Activated T-helper 1 cell treated with anti-CD3 and anti-CD28 coated beads, Interleukin-2, amount 50 U/mL, for 16 hours (primary cell): ENCODE measurements at regions not wholly inside any gene's neighbourhood (a gene's known extent, or its start where the extent isn't known, plus 50 kb on each side); places are given as distances from the start of the nearest gene placed in this dataset.

Experiments
- DNase-seq, 2 donors: peaks; one replicate each; pipeline ENCODE4 v3.0.0-alpha.2; 2020; ENCODE audit warnings: low read depth in 1 of 2, low spot score in 1 of 2

- DNase-seq = no peak
Measured at GRCh38 chr2:189364607-189365006, 76.7 kb upstream of the WDR75 start.

DNA sequence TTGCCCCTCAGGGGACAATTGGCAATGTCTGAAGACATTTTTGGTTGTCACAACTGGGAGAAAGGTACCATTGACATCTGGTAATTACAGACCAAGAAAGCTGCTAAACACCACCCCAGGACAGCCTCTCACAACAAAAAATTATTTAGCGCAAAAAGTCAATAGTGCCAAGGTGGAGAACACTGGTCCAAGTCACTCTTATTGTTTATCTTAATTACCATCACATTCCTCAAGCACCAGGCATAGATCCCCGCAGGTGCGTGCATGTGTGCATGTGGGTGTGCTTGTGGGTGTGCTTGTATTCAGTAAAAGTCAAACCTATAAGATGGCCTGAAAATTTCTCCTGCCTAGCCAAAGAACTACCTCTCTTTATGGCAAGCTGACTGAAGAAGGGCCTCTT lies 74.9 kb upstream of the WDR75 start:
- no peak for DNase-seq

DNA sequence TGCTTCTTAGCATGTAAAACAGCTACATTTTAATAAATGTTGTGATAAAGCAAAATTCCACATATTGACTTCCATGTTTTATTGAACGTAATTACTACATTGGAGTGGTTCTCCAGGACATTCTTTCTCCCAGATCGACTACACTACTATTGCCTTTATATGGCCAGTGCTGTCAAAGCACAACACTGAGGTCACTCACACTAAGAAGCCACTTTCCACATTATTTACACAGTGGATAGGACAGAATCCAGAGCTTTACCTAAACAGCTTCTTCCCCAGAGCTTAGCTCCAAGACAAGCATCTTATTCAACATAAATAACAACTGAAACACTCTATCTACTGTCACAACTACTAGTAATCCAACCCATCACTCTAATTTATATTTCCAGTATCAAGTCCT lies 73.9 kb upstream of the WDR75 start:
- DNase-seq = no peak

DNA sequence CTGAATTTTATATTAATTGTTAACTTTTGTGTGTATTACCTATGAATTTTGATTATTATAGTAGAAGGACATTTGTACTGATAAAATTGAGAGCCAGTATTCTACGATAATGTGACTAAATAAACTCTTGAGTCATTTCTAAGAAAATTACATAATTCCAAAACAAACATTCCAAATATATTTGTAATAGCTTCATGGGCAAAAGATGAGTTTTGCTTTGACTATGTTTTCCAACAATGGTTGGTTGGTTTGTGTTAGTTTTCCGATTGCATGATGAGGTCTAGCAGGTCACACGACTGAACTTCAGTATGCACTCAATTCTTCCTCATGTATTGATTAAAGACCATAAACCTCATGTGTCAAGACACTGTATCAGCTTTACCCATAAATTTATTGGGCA lies 71.7 kb upstream of the WDR75 start:
- DNase-seq = no peak

DNA sequence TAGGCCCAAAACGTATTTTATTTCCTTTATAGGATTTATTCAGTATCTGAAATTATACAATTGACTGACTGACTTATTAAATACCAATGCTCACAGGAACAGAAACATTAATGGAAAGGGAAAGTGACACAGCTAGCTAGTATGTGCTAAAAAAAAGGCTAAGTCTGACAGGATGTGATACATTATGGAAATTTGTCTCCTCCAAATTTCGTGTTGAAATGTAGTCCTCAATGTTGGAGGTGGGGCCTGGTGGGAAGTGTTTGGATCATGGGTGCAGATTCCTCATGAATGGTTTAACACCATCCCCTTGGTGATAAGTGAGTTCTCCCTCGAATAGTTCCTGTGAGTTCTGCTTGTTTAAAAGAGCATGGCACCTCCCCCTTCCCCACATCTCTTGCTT lies 70.6 kb upstream of the WDR75 start:
- DNase-seq = no peak

DNA sequence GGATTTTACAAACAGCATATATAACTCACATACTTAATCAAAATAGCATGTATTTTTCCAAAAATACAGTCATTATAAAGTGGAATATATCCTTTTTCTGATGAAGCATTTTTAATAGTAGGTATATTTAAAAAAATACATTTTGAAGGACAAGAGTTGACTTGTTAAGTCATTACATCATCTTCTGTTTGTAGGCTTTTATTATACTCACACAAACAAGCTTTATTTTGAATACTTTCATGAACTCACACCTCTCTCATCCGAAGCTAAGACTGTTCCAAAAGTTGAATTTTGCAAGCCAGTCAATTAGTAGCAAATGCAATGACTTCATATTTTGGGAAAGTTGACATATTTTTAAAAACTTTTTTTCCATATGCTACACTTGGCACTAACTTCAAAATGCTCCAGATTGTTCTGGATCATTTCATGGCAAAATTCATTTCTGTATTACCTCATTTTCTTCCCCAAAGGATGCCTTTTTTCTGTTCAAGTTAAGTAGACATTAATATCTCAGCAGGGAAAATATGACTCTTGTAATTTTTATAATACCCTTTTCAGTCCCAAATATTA lies 68.5 kb upstream of the WDR75 start:
- no peak for DNase-seq

DNA sequence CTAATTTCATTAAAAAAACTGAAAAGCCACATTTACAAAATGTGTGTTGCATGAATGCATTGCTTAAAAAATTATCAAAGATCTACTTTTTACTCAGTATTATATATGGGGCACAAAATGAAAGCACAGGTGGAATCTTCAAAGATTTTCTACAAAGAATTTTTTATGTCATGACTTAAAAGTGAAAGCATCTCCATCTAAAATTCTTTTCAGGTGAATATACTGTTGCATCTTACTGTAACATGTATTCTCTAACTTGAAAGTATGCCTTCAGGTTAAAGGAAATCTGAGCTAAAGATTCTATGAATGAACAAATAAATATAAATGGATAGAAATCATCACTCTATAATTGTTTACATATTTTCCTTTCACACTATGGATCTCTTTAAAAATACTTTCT lies 66.8 kb upstream of the WDR75 start:
- no peak for DNase-seq

DNA sequence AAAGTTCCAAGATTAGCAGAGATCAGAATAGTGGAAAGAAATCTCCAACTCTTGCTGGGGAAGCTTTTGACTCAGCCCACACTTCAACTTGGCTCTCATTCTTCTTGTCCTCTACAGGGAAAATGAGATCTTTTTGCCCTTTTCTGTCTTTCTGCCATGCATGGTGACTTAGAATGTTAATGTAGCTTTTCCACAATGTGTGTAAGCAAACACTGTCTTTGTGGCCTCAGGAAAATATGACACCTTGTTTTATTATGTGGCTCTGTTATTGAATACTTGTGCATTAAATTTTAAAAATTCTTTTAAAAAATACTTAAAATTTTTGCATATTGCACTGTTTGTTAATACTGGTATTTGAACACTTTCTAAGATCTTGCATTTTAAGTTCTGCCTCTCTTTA lies 65.4 kb upstream of the WDR75 start:
- no peak for DNase-seq

DNA sequence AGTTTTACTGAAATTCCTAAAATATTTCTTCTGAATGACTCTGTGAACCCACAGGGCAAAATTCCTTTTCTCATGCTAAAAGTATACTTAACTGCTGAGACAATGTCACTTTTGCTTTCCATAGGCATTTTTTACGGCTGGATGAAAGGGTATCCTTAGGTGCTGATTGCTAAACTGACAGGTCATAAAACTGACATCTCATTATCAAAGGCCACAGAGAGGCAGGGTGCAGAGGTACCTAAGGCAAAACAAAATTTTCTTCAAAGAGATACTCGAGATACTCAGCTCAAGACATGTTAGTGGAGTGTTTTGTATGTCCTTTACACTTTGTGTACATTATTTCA lies 62.0 kb upstream of the WDR75 start:
- no peak for DNase-seq

- DNase-seq = no peak
Measured at GRCh38 chr2:189379731-189380261, 61.5 kb upstream of the WDR75 start.

DNA sequence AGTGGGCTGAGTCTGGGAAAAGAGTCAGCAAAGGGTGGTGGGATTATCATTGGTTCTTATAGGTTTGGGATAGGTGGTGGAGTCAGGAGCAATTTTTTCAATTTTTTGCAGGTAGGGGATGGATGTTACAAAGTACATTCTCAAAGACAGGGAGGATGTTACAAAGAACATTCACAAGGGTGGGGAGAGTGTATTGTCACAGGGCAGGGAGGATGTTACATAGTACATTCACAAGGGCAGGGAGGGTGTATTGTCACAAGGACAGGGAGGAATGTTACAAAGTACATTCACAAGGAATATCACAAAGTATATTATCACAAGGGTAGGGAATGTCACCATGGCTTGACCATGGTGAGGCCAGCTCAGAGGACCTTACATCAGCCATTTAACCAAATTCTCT lies 58.6 kb upstream of the WDR75 start:
- no peak for DNase-seq

- DNase-seq = no peak
Measured at GRCh38 chr2:189386741-189387140, 54.5 kb upstream of the WDR75 start.

DNA sequence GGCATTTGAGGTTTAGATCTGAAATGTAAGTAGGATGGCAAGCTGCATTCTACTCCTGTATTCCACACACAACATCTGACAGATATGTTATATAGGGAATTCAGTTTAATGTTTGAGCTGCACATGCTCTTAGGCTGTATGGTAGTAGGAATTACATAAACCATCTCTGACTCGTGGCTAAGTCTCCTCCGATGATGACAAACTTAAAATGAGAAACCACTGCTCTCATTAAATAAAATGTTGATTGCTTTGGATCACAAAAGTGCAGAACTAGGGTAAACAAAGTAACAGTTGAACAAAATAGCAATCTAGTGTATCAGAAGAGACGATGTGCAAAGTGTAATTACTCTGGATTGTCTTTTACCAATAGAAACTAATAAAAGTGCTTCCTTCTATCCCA lies 50.1 kb upstream of the WDR75 start:
- no peak for DNase-seq
